OCI-LY7 (cell line): ENCODE measurements at regions not wholly inside any gene's neighbourhood (a gene's known extent, or its start where the extent isn't known, plus 50 kb on each side); places are given as distances from the start of the nearest gene placed in this dataset.

Experiments used
- BruUV-seq: library from RNA; stranded (reverse); fragments of 400-500 nt; replicated peaks from 2 replicates; lab custom pipeline; 2021; lab: Mats Ljungman, UMichigan
- CTCF ChIA-PET: fragments of 300-600 bp; sonication (Branson Sonifier 250); formaldehyde crosslinking; loops from one replicate; lab custom pipeline; 2022; ENCODE audit warnings: antibody characterized with exemption; ENCODE audit not compliant: unreplicated experiment; lab: Charles Lee
- POLR2A ChIA-PET: fragments of 300-600 bp; sonication (Branson Sonifier 250); formaldehyde crosslinking; loops from one replicate; lab custom pipeline; 2022; ENCODE audit warnings: antibody characterized with exemption; lab: Charles Lee
- DNase-seq: peaks from one replicate; pipeline ENCODE4 v3.0.0-alpha.2; 2015; ENCODE audit warnings: low spot score
- H2AFZ ChIP-seq: fragments of 200-600 bp; sonication (generic), shearing (Covaris generic); 2 replicates; pipeline ENCODE4 v1.6.1; 2014; ENCODE audit warnings: mild to moderate bottlenecking, antibody characterized with exemption, low read length, moderate library complexity
- H3K27ac ChIP-seq: fragments of 200-600 bp; sonication (generic); 2 replicates; pipeline ENCODE4 v1.5.1; 2014; ENCODE audit warnings: mixed run types, low read depth, mild to moderate bottlenecking, moderate library complexity, low read length, inconsistent platforms; ENCODE audit not compliant: poor library complexity, severe bottlenecking
- H3K36me3 ChIP-seq: fragments of 200-600 bp; sonication (generic); 2 replicates; pipeline ENCODE4 v1.6.1; 2014; ENCODE audit warnings: mild to moderate bottlenecking, antibody characterized with exemption, low read length, moderate library complexity, mixed read lengths; ENCODE audit not compliant: insufficient read depth
- H3K4me1 ChIP-seq: fragments of 200-600 bp; sonication (generic); 2 replicates; pipeline ENCODE4 v1.5.1; 2014; ENCODE audit warnings: mild to moderate bottlenecking, low read length; ENCODE audit not compliant: insufficient read depth, poor library complexity, severe bottlenecking
- H3K4me2 ChIP-seq: fragments of 200-600 bp; sonication (generic); 2 replicates; pipeline ENCODE4 v1.6.1; 2014; ENCODE audit warnings: mild to moderate bottlenecking, low read length
- H3K4me3 ChIP-seq: fragments of 200-600 bp; sonication (generic); 2 replicates; pipeline ENCODE4 v1.5.1; 2014; ENCODE audit warnings: mild to moderate bottlenecking, low read depth, low read length; ENCODE audit not compliant: poor library complexity, severe bottlenecking
- H3K79me2 ChIP-seq: fragments of 200-600 bp; sonication (generic); 2 replicates; pipeline ENCODE4 v1.6.1; 2016; ENCODE audit warnings: low read depth, mild to moderate bottlenecking, low read length, moderate library complexity, mixed read lengths; ENCODE audit not compliant: insufficient read depth
- H3K9me2 ChIP-seq: fragments of 200-600 bp; sonication (generic); 2 replicates; pipeline ENCODE4 v1.6.1; 2016; ENCODE audit warnings: mild to moderate bottlenecking, low read length, mixed read lengths; ENCODE audit not compliant: insufficient read depth
- H3K9me3 ChIP-seq: fragments of 200-600 bp; sonication (generic); 2 replicates; pipeline ENCODE4 v1.6.1; 2014; ENCODE audit warnings: mild to moderate bottlenecking, mixed run types, low read length, mixed read lengths
- H4K20me1 ChIP-seq: fragments of 200-600 bp; sonication (generic); 2 replicates; pipeline ENCODE4 v1.6.1; 2014; ENCODE audit warnings: mild to moderate bottlenecking, antibody characterized with exemption, low read length, moderate library complexity, mixed read lengths; ENCODE audit not compliant: insufficient read depth
- CTCF ChIP-seq: fragments of 200-600 bp; sonication (generic); conservative IDR thresholded peaks from 2 replicates; pipeline ENCODE4 v1.5.1; 2014; ENCODE audit warnings: mild to moderate bottlenecking, antibody characterized with exemption, low read length, moderate library complexity, mixed read lengths
- EZH2phosphoT487 ChIP-seq: fragments of 200-600 bp; sonication (generic); IDR thresholded peaks from 2 replicates; pipeline ENCODE4 v1.6.1; 2018; ENCODE audit warnings: low read depth, borderline replicate concordance, mild to moderate bottlenecking, mixed run types, antibody characterized with exemption, low read length, moderate library complexity, mixed read lengths
- intact Hi-C: fragments of 100-400 bp; cut with micrococcal nuclease; formaldehyde crosslinking; loops from one replicate; pipeline ENCODE4 v1.10.0; 2022; ENCODE audit not compliant: unreplicated experiment

DNA sequence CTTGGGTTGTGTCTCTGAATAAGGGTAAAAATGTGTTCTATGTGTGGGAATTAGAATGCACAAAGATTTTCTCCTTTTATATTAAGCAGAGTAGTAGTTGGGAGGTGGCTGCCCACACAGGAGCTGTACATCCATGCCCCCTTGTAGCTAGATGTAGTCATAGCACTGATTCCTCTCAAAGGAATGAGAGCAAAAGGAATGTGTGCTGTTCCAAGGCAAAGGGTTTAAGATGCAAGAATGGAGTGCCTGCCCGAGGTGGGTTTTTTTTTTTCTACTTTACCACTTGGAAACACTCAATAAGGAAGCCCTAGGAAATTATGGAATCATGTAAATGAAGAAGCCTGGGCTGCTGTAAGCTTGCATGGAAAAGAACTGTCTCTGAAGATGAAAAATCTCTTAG is 2183.2 kb upstream of the AGA start:
- Histone ChIP-seq H3K4me3 (no peak overlapping the region), H2AFZ (no peak overlapping the region), H3K9me2 (no peaks in the 10 kb centered on the region), H4K20me1 (no peaks in the 10 kb centered on the region), H3K9me3 (no peaks in the 10 kb centered on the region), H3K79me2 (no peaks in the 10 kb centered on the region), H3K36me3 (no peaks in the 10 kb centered on the region), H3K27ac (no peak overlapping the region), H3K4me1 (no peaks in the 10 kb centered on the region), H3K4me2 (no peak overlapping the region)
- intact Hi-C loops: no loop called here
- TF ChIP-seq EZH2phosphoT487 (no peak), CTCF (no peak)
- ChIA-PET CTCF (interaction anchor here (0.7 kb wide), 1 partner anchor 18 kb away, joined by 3 read pairs; no protein-coding TSS in a partner anchor), POLR2A (no interaction called here)
- BruUV-seq: no TSS peak
- no peak for DNase-seq

DNA sequence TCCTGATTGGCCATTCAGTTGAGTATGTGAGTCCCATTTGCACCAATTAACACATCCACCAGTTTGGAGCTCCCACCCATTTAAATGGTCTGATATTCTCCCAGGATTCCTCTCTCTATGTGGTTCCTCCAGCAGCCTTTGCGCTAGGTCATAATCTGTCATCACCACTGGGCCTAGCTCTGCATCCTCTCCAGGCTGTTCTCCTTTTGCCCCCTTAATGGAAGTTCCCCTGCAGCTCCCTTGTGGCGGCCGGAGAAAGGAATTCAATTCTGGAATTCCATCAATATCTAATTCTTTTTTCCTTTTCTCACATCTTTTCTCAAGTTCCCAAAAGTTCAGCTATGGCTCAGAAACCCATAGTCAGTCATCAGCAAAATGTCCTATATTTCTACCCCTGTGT is 2184.4 kb upstream of the AGA start:
- no peak overlapping the region for H2AFZ ChIP-seq
- no peak for DNase-seq
- no peaks in the 10 kb centered on the region for H4K20me1 ChIP-seq
- ChIA-PET POLR2A (no interaction called here), CTCF (no interaction called here)
- no peak overlapping the region for H3K27ac ChIP-seq
- no peak overlapping the region for H3K4me2 ChIP-seq
- no peaks in the 10 kb centered on the region for H3K9me3 ChIP-seq
- H3K9me2 ChIP-seq: no peaks in the 10 kb centered on the region
- intact Hi-C loops: no loop called here
- H3K4me1 ChIP-seq: no peaks in the 10 kb centered on the region
- no peaks in the 10 kb centered on the region for H3K79me2 ChIP-seq
- H3K36me3 ChIP-seq: no peaks in the 10 kb centered on the region
- no TSS peak for BruUV-seq
- H3K4me3 ChIP-seq: no peak overlapping the region
- 0 out of 2 replicates have a peak, but pooled peaks have one; percentile 30 for TF ChIP-seq CTCF
- no peak for TF ChIP-seq EZH2phosphoT487

DNA sequence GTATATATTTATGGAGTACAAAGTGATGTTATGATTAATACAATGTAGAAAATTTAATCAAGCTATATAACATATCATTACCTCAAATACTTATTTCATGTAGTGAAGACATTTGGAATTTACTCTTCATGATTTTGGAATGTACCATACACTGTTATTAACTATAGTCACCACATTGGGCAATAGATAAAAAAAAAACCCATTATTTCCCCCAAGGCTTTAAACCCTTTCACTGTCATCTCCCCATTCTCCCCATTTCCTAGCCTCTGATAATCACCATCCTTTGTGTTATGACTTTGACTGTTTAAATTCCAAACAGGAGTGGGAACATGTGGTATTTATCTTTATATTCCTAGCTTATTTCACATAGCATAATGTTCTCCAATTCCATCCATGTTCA is 2189.1 kb upstream of the AGA start:
- no peaks in the 10 kb centered on the region for H3K4me1 ChIP-seq
- H3K4me3 ChIP-seq: no peak overlapping the region
- H2AFZ ChIP-seq: no peak overlapping the region
- H3K9me3 ChIP-seq: no peaks in the 10 kb centered on the region
- H4K20me1 ChIP-seq: no peaks in the 10 kb centered on the region
- no peaks in the 10 kb centered on the region for H3K79me2 ChIP-seq
- ChIA-PET POLR2A (no interaction called here), CTCF (no interaction called here)
- intact Hi-C loops: no loop called here
- BruUV-seq: no TSS peak
- TF ChIP-seq EZH2phosphoT487: no peak
- no peak for TF ChIP-seq CTCF
- H3K9me2 ChIP-seq: no peaks in the 10 kb centered on the region
- H3K36me3 ChIP-seq: no peaks in the 10 kb centered on the region
- no peak overlapping the region for H3K4me2 ChIP-seq
- DNase-seq: no peak
- H3K27ac ChIP-seq: no peak overlapping the region
